HG02588 (cell line): ENCODE measurements at regions not wholly inside any gene's neighbourhood (a gene's known extent, or its start where the extent isn't known, plus 50 kb on each side); places are given as distances from the start of the nearest gene placed in this dataset.

Source experiments
- ATAC-seq: cut with Tn5 transposase; IDR thresholded peaks from one replicate; pipeline ENCODE4 v1.9.1; 2021; ENCODE audit warnings: mild to moderate bottlenecking, moderate library complexity; ENCODE audit not compliant: unreplicated experiment

DNA sequence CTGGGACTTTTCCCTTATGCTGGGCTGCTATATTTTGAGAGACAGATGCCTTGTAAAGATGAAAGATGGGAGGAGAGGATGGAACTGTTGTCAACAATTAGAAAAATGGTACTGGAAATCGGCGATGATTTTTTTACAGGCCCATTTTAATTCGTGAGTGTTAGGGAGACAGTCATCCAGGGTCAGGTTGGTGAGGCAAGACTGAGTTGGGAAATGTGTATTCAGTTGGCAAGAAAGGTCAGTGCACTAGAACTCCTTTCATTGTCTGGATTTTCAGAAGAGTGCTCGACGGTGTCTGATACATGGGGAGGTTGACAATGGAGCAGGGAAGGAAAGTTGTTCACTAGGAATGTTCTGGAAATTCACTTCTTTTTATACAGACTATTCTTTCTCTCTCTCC is 394.4 kb downstream of the QKI start:
- no peak for ATAC-seq

DNA sequence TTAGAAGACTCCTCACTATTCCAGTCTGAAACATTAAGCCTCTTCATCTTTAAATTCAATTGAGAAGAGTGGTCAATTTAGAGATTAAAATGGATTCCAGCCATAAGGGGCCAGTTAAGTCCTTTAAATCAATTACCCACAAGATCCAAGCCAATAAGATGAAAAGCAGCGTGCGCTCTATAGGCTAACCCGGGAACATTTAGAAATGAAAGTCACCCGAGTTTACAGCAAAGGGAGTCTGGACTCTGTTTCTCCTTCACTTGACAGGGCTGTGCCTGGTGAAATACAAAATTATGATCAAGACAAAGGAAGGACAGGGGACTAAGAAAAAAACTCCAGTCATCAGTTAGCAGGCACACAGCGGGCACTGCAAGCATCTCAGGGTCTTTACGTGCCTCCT is 393.7 kb downstream of the QKI start:
- no peak for ATAC-seq

DNA sequence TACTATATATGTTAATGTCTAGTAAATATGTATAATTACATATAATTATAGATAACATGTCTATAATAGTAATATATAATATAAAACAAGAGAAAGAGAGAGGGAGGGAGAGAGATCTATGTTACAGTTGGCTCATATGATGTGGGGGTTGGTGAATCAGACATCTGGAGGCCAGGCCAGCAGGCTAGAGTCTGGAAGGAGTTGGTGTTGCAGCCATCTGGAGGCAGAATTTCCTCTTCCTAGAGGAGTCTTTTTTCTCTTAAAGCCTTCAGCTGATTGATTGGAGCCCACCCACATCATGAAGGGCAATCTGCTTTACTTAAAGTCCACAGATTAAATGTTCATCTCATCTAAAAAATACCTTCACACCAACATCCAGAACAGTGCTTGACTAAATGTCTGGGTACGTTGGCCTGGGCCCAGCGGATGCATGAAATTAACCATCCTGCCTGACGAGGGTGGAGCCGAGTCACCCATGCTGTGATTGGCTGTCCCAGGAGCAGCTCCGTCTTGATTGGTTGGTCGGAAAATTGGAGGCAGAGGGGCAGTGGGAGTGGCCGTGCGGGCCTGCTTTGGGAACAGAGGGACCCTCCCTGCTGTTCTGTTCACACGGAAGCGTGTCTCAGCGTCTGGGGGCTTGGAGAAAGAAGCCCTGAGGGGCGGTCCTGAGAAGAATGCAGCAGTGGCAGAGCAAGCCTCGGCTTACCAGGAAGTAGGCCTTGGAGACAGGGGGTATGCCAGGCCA is 392.4 kb downstream of the QKI start:
- ATAC-seq: no peak

DNA sequence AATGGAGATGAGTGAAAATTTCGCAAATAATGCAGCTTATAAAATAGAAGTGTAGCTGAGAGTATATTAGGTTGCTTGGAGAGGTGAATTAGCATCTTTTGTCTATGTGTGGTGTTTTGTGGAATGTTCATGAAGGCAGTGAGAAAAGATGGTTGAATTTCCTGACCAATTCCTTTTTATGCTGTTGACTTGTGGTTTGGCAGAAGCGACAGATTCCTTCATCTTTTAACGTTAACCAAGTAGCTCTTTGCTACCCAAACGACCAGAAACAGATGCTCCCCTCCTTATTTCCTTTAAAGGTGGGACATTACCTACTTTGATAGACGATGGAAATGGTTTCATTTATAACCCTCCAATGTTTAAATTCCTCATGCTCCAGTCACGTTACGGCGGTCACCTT is 390.5 kb downstream of the QKI start:
- no peak for ATAC-seq

DNA sequence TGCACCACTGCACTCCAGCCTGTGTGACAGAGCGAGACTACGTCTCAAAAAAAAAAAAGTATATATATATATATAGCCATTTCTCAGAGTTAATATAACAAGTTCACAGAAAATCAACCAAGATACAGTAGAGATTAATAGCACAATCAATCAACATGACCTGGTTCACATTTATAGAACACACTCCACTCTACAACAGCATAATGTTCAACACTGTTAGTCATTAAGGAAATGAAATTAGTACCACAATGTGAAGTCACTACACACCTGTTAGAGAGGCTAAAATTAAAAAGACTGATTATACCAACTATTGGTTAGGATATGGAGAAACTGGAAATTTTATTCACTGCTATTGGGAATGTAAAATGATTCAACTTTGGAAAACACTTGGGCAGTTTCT is 387.7 kb downstream of the QKI start:
- ATAC-seq: no peak

DNA sequence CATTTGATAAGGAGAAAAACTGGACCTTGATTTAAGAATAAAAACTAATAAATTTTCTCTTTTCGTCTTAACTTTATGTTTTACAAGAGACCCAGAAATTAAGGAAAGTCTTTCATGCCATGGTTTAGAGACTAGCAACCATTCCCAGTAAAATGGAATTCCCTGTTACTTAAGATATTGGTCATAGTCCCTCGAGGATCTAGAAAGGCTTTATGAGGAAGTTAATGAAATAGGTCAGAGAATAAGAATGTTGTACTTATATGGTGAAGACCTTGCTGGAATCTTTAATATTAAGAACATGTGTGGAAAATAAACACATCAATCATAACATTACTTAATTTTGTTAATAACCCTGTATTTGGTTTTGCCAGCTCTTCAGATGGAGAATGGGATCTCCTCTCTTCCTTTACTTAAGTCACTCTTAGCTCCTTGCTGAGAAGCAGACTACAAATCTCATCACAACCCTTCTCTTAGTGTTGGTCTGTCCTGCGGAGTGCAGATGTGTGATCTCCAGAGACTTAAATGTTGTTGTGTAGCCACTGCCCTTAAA is 382.9 kb downstream of the QKI start:
- ATAC-seq: no peak

DNA sequence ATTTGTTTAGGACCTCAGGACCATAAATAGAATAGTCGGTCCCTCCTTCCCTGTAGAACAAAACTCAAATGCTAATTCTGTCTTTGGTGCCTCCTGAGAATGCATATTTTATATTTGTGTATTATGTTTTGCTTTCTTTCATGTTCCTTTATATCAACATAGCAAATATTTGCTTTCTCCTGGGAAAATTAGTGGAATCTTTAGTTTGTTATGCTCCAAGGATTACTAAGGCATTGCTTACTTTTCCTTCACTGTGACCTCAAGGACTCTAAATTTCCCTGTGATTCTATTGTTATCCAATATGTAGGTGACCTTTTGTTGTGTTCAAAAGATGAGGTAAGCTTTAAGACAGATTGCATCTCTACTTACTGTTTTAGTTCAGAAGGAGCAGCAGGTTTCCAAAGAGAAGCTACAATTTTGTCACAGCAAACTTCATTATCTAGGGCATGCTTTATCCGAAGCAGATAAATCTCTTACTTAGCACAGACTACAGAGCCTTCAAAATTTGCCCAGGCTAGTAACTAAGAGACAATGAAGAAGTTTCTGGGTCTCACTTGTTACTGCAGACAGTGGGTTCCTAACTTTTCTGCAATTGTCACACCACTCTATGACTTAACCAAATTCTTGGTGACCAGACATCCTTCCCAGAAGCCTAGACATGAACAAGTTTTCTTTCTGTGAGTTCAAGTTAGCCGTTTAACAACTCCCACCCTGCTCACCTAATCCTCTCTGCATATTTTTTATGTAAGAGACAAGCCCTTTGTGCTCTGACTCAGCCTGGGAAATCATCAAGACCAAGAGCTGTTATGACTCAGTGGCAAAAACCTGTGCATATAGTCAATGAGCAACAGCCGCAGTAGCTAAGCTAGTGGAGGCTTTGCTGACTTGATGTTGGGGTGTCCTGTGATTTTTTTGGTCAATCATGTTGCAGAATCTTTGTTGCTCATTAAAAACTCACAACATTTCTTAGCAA is 378.8 kb downstream of the QKI start:
- peak; percentile 96 for ATAC-seq

DNA sequence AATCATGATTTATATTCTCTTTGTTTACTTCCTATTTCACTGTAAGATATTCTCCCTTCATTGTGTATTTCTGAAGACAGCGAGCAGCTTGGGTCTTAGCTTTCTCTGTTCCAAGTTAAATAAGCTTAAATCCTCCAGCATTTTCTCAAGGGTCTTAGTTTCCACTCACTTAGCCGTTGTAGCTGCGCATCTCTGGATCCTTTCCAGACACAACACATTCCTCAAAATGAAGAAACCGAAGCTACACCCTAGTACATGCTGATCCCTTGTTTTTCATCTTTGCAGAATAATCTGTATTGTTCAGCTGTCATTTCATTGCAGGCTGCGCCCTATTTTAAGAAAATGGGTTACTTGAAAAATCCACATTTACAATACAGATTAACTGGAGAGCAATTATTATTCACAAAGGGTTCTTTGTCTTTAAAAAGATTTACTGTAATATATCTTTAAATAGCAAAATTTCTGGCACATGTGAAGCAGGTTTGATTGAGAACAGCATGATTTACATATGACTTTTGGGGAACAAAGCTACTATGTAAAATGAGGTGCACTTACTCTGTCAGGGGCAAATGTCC is 375.8 kb downstream of the QKI start:
- ATAC-seq: no peak

DNA sequence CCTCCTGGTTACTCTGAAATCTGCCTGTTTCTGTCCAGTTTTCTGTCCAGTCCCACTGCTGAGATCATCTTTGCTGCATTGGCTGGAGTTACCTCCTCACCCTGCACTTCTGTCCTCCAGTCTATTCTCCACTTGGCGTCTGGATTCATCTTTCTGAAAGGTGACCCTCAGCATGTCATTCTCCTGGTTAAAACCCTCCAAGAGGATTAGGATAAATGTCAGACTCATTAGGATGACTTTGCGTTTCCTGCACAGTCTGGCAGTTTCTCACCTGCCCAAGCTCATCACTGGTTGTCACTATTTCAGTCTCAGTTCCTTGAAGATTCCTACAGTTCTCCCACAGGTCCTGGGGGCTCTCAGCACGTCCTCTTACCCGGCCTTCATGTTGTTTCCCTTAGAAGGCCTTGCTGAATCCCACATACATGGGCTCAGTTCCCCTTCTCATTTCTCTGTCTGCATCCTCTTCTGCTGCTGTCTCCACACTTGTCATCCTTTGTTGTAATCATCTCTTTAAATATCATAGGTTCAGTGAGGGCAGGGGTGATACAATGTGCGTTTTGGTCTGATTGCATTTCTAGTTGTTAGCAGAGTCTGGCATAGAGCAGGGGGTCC is 374.8 kb downstream of the QKI start:
- no peak for ATAC-seq

DNA sequence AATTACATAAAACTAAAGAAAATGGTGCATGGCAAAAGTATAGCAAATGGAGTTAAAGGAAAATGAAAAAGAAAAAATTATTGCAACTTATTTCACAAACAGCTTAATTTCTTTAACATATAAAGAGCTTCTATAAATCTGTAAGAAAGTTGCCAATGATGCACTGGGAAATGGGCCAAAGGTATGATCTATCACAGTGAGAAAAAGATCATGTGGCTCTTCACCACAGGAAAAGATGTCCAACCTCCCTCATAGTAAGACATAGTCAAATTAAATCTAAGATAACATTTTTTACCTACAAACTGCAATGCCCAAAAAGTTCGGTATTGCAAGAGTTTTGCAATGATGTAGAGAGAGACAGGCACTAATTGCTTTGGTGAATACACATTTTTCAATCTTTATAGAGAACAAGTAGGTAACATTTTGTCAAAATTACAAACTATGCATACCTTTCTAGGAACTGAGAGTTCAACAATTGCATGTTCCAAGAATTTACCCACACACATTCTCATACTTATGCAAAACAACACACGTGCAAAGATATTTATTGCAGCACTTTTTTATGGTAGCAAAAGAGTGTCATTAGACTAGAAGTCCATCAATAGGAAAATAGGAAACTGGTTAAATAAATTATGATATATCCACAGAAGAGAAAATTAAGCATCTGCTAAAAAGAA is 372.6 kb downstream of the QKI start:
- no peak for ATAC-seq

DNA sequence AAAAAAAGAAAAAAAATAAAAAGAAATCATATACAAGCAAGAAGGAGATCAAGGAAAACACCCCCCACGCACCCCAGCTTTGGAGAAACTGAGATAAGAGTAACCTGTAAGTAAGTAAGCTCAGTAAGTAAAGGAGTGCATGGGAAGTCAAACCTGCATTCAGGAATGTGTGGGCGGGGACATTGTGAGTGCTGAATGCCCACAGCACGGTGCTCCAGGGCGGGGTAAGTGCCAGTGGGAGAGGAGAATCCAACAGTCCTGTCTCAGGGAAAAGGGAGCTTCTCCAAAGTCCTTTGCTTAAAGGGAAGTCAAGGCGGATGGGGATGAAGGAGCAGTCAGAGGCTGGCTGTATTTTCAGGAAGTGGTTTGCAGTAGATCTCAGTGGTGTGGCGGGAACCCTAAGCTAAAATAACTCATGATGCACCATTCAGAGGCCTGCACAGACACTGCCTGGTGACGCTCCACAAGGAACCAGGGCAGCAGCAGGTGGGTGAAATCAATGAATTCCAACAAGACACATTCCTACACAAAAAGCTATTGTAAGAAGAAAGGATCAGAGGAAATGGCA is 368.0 kb downstream of the QKI start:
- ATAC-seq: peak; percentile 71

DNA sequence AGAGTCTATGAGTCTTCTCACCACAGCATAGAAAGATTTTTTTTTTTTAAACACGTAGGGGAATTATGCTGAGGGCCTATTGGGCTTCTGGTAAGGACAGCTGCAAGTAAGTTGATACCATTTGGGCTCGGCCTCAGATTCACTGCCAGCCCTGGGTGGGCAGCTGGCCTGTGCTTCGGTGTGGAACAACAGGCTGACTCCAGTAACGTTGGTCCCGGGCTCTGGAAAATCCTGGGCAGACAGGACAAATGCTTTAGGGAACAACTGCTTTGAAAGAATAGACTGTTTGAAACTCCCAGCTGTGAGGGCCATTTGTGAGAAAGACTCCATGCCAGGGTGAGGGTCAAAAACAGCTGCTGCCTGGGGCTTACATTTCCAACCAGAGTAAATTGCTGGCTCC is 366.5 kb downstream of the QKI start:
- no peak for ATAC-seq

DNA sequence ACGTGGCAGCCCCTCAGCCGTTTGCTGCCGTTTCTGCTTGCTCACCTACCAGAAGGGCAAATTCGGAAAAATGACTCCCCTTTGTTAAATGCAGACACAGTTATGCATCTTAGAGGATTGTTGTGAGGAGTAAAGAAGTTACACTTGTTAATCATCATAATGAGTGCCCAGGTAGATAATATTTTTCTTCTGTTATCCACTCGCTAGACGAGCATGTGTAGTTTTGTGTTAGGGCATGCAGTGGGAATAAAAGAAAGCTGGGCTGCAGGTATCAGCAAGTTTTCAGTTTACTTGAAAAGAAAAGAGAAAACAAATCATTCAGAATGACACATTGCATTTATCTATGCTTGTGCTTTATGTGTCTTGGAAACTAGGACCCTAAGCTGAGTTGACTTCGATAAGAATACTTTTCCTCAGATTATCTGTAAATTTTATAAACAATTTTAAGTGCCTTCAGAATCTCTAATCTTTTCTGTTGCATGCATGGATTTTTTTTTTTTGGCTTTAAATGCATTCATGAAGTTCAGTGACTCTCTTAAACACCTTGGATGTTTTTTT is 365.3 kb downstream of the QKI start:
- ATAC-seq: no peak

DNA sequence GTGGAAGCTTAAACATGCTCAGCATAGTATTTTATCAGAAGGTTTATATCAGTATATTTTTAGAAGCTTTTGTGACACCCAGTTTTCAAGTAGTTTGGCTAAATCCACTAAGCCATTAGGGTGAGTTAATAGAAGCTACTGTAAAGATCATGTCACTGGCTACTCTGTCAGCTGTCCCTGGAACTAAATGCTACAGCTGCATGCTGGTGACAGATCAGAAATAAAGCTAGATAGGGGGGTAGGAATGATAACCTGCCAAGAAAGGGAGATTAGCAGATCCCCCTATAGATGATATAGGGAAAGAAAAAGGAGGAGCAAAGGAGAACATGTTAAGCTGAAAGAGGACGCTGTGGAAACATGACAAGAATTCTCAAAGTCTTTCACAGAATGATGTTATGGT is 363.2 kb downstream of the QKI start:
- no peak for ATAC-seq

DNA sequence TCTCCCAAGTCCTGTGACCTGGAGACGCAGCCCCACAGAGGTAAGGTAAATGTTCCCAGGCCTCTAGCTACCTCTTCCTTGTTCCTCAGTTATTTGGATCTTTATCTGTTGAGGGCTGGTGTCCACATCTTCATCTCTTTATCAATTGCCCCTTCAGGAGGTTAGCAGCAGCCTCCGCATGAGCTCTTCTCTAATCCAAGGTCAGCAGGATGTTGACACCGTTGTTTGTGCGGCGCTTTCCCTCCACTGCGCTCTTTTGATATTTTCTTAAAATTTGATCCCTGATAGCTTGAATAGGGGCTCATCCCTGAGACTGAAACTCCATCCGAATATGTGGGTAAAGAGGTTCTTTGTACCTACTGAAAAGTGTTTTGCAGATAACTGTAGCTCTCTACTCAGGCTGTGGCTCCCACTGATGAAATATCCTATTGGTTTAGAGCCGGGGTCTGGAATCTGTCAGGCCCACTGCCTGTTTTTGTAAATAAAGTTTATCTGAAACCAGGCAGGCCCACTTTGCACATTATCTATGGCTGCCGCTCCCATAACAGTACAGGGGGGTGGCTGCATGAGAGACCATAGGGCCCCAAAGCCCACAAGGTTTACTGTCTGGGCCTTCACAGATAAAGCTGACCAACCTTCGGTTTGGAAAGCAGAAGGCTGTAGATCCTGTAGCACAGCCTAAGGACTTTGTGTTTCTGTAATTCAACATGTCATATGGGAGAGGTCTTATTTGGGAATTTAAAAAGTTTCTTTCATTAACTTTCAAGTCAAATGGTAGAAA is 362.6 kb downstream of the QKI start:
- ATAC-seq: no peak

DNA sequence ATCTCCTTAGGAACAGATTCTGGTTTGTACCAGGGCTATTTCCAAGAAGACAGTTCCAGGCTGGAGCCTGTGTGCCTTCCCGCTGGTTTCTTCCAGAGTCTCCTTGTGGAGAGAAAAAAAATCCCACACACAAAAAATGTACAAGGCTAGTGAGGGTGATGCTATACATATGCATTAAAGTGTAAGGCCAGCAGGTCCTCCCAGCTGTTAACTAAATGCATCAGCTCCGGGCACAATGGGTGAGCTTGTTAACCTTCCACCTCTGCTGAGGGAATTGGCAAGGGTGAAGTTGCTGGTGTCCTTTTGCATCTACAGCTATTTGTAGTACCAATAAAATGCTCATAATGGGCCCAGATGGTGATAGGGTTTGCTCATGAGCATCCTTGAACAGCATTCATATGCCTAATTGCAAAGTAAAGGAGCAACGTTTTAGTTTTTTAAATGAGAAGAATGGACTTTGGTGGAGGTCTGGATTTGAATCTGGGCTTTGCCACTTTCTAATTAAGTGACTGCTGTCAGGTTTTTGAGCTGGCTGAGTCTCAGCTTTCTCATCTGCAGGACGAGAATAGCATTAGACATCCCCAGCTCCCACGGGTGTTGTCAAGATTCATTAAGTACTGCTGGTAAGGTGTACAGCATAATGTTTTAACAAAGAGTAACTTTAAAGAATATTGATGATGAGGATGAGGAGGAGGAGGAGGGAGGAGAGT is 361.8 kb downstream of the QKI start:
- no peak for ATAC-seq

DNA sequence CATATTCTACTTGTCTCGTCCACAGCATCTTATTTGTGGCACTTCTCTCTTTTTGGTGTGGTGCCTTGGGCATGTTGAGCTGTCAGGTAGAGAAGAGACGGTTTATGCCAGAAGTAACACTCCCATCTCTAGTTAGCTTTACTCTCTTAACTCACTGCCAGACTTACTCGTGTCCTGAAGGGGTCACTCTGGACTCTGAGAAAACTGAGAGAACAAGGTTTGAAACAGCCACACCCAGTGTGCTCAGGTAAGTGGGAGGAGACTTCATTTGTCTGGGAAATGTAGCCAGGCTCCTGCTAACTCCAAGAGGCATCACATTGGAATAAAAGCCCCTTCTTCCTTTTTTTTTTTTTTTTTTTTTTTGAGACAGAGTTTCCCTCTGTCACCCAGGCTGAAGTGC is 360.8 kb downstream of the QKI start:
- no peak for ATAC-seq

DNA sequence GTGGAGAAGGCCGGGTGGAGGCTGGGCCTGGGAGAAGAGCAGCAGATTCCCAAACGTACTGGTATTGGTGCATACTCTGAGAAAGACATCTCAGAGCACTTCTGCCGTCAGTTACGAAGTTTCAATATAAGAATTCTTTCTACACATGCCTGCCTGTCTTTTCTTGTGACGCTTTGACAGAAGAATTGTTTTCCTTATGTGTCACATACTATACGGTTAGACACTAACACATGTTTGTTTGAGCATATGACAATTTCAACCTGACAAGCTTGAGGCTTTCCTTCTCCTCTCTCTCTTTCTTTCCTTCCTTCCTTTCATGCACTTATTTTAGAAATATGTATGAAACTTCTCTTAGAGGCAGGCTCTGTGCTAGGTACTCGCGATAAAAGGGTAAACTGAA is 360.0 kb downstream of the QKI start:
- ATAC-seq: no peak

DNA sequence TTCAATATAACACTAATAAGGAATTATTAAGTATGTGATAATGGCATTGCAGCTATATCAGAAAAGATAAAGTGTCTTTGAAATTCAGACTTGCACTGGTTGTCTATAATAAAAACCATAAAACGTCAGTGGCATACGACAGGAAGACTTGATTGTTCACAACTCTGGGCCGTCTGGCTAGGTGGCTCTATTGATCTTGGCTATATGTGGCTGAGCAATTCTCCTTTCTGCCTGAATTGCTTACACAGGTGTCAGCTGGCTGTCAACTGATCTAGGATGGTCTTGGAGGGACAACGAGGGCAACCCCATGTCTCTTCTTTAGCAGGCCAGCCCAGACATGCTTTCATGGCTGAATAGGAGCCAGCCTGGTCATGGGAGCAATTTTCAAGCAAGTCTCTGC is 359.1 kb downstream of the QKI start:
- ATAC-seq: no peak
